ENCODE measurements at regions not wholly inside any gene's neighbourhood (a gene's known extent, or its start where the extent isn't known, plus 50 kb on each side); places are given as distances from the start of the nearest gene placed in this dataset.

GRCh38 chr1:185670187-185670627, 64.0 kb upstream of the HMCN1 start:
- DNase-seq (ENCODE audit: low read depth): peak; percentile 64
- peak; percentile 49 for TF ChIP-seq CTCF (IDR thresholded peaks at IDR 0.05; ENCODE audit: insufficient read depth, low read length, severe bottlenecking)
- no peak for FAIRE-seq
- Histone ChIP-seq H3K36me3 (ENCODE audit: control insufficient read depth, insufficient read depth, low read length) (no peaks in the 10 kb centered on the region), H3K4me3 (ENCODE audit: low read depth, low read length) (no peak overlapping the region), H3K27me3 (ENCODE audit: control insufficient read depth, insufficient read depth, low read length) (no peaks in the 10 kb centered on the region)

GRCh38 chr1:185668013-185668412, 66.2 kb upstream of the HMCN1 start:
- no peaks in the 10 kb centered on the region for H3K36me3 ChIP-seq (ENCODE audit: control insufficient read depth, insufficient read depth, low read length)
- no peak overlapping the region for H3K4me3 ChIP-seq (ENCODE audit: low read depth, low read length)
- no peak for FAIRE-seq
- DNase-seq (ENCODE audit: low read depth): no peak
- H3K27me3 ChIP-seq (ENCODE audit: control insufficient read depth, insufficient read depth, low read length): no peaks in the 10 kb centered on the region
- TF ChIP-seq CTCF (IDR thresholded peaks at IDR 0.05; ENCODE audit: insufficient read depth, low read length, severe bottlenecking): no peak

GRCh38 chr1:185666582-185666981, 67.6 kb upstream of the HMCN1 start:
- H3K27me3 ChIP-seq (ENCODE audit: control insufficient read depth, insufficient read depth, low read length): no peaks in the 10 kb centered on the region
- TF ChIP-seq CTCF (IDR thresholded peaks at IDR 0.05; ENCODE audit: insufficient read depth, low read length, severe bottlenecking): no peak
- H3K36me3 ChIP-seq (ENCODE audit: control insufficient read depth, insufficient read depth, low read length): no peaks in the 10 kb centered on the region
- no peak for FAIRE-seq
- no peak overlapping the region for H3K4me3 ChIP-seq (ENCODE audit: low read depth, low read length)
- DNase-seq (ENCODE audit: low read depth): no peak

- TF ChIP-seq CTCF (IDR thresholded peaks at IDR 0.05; ENCODE audit: insufficient read depth, low read length, severe bottlenecking): no peak
- no peak for FAIRE-seq
- Histone ChIP-seq H3K36me3 (ENCODE audit: control insufficient read depth, insufficient read depth, low read length) (no peaks in the 10 kb centered on the region), H3K4me3 (ENCODE audit: low read depth, low read length) (no peak overlapping the region), H3K27me3 (ENCODE audit: control insufficient read depth, insufficient read depth, low read length) (no peaks in the 10 kb centered on the region)
- DNase-seq (ENCODE audit: low read depth): no peak
Observed at GRCh38 chr1:185663771-185664296, 70.4 kb upstream of the HMCN1 start.

GRCh38 chr1:185663332-185663731, 70.9 kb upstream of the HMCN1 start:
- Histone ChIP-seq H3K4me3 (ENCODE audit: low read depth, low read length) (no peak overlapping the region), H3K27me3 (ENCODE audit: control insufficient read depth, insufficient read depth, low read length) (no peaks in the 10 kb centered on the region), H3K36me3 (ENCODE audit: control insufficient read depth, insufficient read depth, low read length) (no peaks in the 10 kb centered on the region)
- DNase-seq (ENCODE audit: low read depth): no peak
- TF ChIP-seq CTCF (IDR thresholded peaks at IDR 0.05; ENCODE audit: insufficient read depth, low read length, severe bottlenecking): no peak
- FAIRE-seq: no peak

GRCh38 chr1:185661971-185662370, 72.2 kb upstream of the HMCN1 start:
- TF ChIP-seq CTCF (IDR thresholded peaks at IDR 0.05; ENCODE audit: insufficient read depth, low read length, severe bottlenecking): no peak
- no peak overlapping the region for H3K4me3 ChIP-seq (ENCODE audit: low read depth, low read length)
- FAIRE-seq (no peak), DNase-seq (ENCODE audit: low read depth) (no peak)
- no peaks in the 10 kb centered on the region for H3K36me3 ChIP-seq (ENCODE audit: control insufficient read depth, insufficient read depth, low read length)
- no peaks in the 10 kb centered on the region for H3K27me3 ChIP-seq (ENCODE audit: control insufficient read depth, insufficient read depth, low read length)

Measured in bronchial epithelial cell (primary cell).